Activated naive CD4-positive, alpha-beta T cell treated with Interleukin-2 at 50 U/mL for 16 hours (primary cell): ENCODE measurements at regions not wholly inside any gene's neighbourhood (a gene's known extent, or its start where the extent isn't known, plus 50 kb on each side); places are given as distances from the start of the nearest gene placed in this dataset.

Source experiments
- DNase-seq: peaks from one replicate; pipeline ENCODE4 v3.0.0-alpha.2; 2020

GRCh38 chr1:30345491-30346130 is 377.8 kb downstream of the MATN1 start:
- no peak for DNase-seq

- no peak for DNase-seq
Measured at GRCh38 chr1:30343562-30343961, 379.8 kb downstream of the MATN1 start.

DNA sequence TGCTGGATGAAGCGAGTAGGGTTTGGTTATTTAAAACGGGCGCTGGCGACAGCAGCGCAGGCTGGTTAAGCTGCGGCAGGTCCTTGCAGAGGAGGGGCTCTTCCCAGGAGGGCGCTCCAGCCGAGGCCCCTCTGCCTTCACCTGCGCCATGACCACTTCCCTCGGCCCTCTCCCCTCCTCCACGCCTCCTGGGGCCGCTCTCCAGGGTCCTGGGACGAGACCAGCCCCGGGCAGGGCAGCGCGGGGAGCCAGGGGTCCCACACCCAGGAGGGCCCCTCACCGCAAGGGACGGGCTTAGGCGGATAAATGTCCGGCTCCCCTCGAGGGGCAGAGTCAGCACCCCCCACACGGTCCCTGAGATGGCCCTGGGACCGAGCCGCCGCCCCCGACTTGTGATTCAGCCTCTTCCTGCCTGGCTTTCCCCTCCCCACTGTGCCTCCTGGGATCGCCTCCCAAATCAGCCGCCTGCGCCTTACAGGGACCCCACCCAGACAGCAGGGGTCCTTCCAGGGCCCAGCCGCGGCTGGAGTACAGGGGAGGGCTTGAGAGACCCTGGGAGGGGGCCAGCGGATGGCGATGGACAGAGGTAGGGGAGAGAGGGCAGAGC is 380.7 kb downstream of the MATN1 start:
- DNase-seq: no peak

- DNase-seq: no peak
Measured at GRCh38 chr1:30340934-30341333, 382.5 kb downstream of the MATN1 start.

DNA sequence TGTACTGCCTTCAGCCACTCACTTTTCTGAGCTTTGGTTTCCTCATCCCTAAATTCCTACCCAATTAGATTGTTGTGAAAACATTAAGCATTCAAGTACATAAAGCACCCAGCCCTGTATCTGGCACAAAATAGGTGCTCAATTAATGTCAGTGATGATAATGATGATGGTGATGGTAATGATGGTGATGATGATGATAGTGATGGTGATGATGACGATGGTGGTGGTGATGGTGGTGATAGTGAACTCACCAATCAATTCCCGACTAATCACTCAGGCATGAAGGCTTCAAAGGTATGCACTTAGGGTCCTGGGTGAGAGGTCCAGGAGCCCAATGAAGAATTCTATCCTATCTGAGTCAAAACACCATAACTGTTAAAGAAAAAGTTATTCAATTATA is 383.5 kb downstream of the MATN1 start:
- DNase-seq: no peak

GRCh38 chr1:30338765-30339164 is 384.6 kb downstream of the MATN1 start:
- DNase-seq: no peak

DNA sequence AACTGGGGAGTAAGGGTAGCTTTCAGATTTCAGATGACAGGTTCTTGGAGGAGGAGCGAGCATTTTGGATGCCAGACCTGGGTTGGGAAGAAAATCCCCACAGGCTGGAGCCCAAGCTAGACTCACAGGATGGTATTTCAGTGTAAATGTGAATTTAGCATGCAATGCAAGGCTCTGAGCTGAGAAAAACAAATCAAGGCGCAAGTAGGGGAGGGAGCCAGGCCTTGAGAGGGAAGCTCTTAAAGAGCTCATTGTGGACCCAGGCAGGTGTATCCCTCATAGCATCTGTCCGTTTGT is 386.1 kb downstream of the MATN1 start:
- no peak for DNase-seq

- no peak for DNase-seq
Measured at GRCh38 chr1:30336550-30337323, 386.6 kb downstream of the MATN1 start.

GRCh38 chr1:30335997-30336390 is 387.4 kb downstream of the MATN1 start:
- no peak for DNase-seq

GRCh38 chr1:30335389-30335996 is 387.9 kb downstream of the MATN1 start:
- DNase-seq: no peak

DNA sequence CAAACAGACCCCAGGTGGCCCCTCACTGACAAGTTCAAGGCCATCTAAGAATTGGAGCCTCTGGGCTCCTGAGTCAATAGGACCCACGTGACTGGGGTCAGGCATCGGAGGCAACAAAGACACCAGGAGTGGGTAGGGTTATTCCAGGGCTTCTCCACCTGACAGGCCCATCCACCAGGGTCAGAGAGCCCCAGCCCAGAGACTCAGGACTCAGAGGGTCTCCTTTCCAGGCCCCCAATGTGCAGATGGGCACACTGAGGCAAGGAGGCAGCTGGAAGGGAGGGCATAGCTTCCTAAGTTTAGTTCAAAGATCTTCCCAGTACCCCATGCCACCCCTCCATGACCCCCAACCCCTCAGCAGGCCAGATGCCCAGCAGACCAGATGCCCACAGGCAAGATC is 388.6 kb downstream of the MATN1 start:
- DNase-seq: no peak

- DNase-seq: no peak
Measured at GRCh38 chr1:30332116-30333094, 391.0 kb downstream of the MATN1 start.

GRCh38 chr1:30331415-30332065 is 391.8 kb downstream of the MATN1 start:
- no peak for DNase-seq

DNA sequence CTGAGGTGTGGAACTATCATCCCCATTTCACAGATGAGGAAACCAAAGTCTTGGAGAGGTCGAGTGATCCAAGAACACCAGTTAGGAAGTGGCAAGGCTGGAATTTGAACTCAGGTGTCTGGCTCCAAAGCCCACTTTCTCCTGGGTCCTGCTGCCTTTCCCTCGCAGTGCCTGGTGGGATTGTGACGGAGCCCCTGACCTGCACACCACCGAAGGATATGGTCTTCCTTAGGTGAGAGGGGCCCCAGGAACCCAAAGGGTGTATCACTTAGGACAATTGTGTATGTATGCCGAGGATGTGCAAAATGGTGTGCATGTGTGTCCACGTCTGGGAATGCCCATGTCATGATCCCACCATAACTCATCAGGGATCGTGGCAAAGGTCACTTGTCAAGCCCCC is 392.7 kb downstream of the MATN1 start:
- no peak for DNase-seq

DNA sequence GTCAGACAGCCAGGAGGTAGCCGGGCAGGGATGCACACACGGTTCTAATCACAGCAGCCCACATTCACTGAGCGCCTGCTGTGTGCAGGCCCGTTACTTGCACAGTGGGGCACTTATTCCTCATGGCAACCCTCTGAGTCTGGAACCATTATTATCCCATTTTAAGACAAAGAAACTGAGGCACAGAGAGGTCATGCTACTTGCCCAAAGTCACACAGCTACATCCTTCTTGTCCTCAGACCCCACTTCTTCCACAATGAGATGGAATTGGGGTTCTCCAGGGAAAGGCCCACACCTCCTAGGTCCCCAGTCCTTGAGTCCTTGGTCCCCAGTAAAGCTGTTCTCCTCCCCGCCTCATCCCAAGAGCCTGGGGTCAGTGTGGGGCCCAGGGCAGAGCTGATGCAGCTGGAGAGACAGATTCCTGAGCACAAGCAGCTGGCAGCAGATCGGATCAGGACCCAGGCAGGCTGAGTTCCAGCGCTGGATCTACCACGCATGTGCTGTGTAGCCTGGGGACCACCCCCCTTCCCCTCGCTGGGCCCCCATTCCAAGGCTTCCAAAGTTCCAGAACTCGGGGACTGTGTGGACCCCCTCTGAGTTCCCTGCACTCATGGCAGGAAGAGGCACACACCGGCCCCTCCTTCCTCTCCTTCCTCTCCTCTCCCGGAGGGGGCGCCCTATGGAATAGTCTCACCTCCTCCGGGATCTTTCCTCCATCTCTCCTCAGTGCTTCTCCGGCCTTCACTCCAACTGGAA is 393.4 kb downstream of the MATN1 start:
- DNase-seq: no peak

GRCh38 chr1:30329263-30329753 is 394.1 kb downstream of the MATN1 start:
- no peak for DNase-seq

- DNase-seq: no peak
Measured at GRCh38 chr1:30328401-30329262, 394.8 kb downstream of the MATN1 start.

DNA sequence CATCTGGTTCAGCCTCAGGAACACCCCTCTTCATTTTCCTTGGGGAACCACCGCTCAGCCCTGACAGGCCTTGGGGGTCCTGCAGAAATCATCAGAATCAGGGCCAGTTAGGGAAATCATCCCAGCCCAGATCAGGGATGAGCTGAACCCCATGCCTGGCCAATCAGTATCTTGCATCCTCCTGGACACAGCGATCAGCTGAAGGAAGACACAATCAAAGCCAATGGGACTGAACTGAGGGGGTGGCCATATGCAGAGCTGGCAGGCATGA is 395.4 kb downstream of the MATN1 start:
- no peak for DNase-seq

DNA sequence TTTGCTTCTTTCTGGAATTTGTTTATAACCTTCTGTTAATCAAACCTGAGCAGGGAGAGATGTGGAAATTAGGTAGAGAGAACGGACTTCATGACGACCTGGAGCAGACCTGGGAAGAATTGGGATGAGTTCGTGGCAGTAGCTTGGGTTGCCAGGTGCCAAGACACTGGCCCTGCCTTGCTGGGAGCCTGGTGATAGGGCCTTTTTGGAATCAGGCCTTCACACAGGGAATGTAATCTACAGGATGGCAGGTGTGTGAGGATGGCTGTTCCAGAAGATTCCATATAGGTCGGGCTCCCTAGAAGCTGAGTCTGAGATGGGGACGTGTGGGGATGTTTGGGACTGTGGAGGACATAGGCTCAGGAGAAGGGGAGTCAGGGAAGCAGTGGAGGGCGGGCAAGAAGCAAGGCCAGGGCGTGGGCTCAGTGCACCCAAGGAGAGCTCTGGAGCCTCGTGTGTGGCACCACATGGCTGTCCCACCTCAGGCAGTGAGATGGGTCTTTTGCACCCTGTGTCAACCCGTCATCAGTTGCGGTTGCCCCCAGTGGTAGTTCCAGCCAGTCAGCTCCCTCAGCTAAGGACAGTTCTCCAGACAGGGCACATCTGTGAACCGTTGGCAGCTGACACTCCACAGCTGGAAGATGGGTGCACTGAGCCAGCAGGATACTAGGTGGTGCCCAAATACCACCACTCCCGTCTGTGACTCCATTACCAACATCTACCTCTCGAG is 395.9 kb downstream of the MATN1 start:
- DNase-seq: no peak

GRCh38 chr1:30325999-30326398 is 397.4 kb downstream of the MATN1 start:
- DNase-seq: no peak
